H9 (cell line): ENCODE measurements at regions not wholly inside any gene's neighbourhood (a gene's known extent, or its start where the extent isn't known, plus 50 kb on each side); places are given as distances from the start of the nearest gene placed in this dataset.

ENCODE experiments used
- DNase-seq: peaks from one replicate; pipeline ENCODE4 v3.0.0-alpha.2; 2017
- H2AFZ ChIP-seq: one replicate; pipeline ENCODE4 v1.6.1; 2013; ENCODE audit warnings: mild to moderate bottlenecking, low read length, control low read depth, moderate library complexity
- H2AK5ac ChIP-seq: 2 replicates; pipeline ENCODE4 v1.6.1; 2013; ENCODE audit warnings: low read length, control low read depth, mixed read lengths; ENCODE audit not compliant: insufficient read length
- H2BK120ac ChIP-seq: one replicate; pipeline ENCODE4 v1.6.1; 2013; ENCODE audit warnings: low read depth, mild to moderate bottlenecking, low read length, control low read depth, inconsistent platforms; ENCODE audit not compliant: poor library complexity, severe bottlenecking
- H2BK12ac ChIP-seq: 2 replicates; pipeline ENCODE4 v1.6.1; 2013; ENCODE audit warnings: low read length, control low read depth, mixed read lengths, low read depth; ENCODE audit not compliant: insufficient read length
- H2BK15ac ChIP-seq: 2 replicates; pipeline ENCODE4 v1.6.1; 2013; ENCODE audit warnings: low read depth, low read length, control low read depth
- H2BK20ac ChIP-seq: one replicate; pipeline ENCODE4 v1.6.1; 2013; ENCODE audit warnings: low read depth, mild to moderate bottlenecking, low read length, control low read depth, inconsistent platforms; ENCODE audit not compliant: poor library complexity, severe bottlenecking
- H2BK5ac ChIP-seq: 2 replicates; pipeline ENCODE4 v1.6.1; 2013; ENCODE audit warnings: low read length, control low read depth, mixed read lengths; ENCODE audit not compliant: insufficient read length
- H3K14ac ChIP-seq: 2 replicates; pipeline ENCODE4 v1.6.1; 2013; ENCODE audit warnings: low read length, control low read depth; ENCODE audit not compliant: insufficient read depth
- H3K18ac ChIP-seq: 2 replicates; pipeline ENCODE4 v1.6.1; 2013; ENCODE audit warnings: low read depth, mild to moderate bottlenecking, mixed read lengths, low read length, control low read depth; ENCODE audit not compliant: insufficient read length
- H3K23ac ChIP-seq: 2 replicates; pipeline ENCODE4 v1.6.1; 2013; ENCODE audit warnings: low read length, control low read depth, mixed read lengths, low read depth; ENCODE audit not compliant: insufficient read length
- H3K23me2 ChIP-seq: 2 replicates; pipeline ENCODE4 v1.6.1; 2013; ENCODE audit warnings: low read depth, mild to moderate bottlenecking, mixed read lengths, low read length, control low read depth; ENCODE audit not compliant: insufficient read length, poor library complexity, severe bottlenecking
- H3K27ac ChIP-seq: 2 replicates; pipeline ENCODE4 v1.5.1; 2013; ENCODE audit warnings: low read length, control low read depth, mixed read lengths, low read depth; ENCODE audit not compliant: insufficient read length
- H3K27me3 ChIP-seq: 2 replicates; pipeline ENCODE4 v1.6.1; 2013; ENCODE audit warnings: low read length, control low read depth, inconsistent platforms; ENCODE audit not compliant: insufficient read depth
- H3K4ac ChIP-seq: 2 replicates; pipeline ENCODE4 v1.6.1; 2013; ENCODE audit warnings: low read depth, mild to moderate bottlenecking, control low read depth, inconsistent platforms, low read length, moderate library complexity
- H3K4me1 ChIP-seq: 2 replicates; pipeline ENCODE4 v1.6.1; 2013; ENCODE audit warnings: low read length, control low read depth, inconsistent platforms; ENCODE audit not compliant: insufficient read depth
- H3K4me2 ChIP-seq: 2 replicates; pipeline ENCODE4 v1.6.1; 2013; ENCODE audit warnings: low read length, control low read depth, mixed read lengths; ENCODE audit not compliant: insufficient read length, insufficient read depth
- H3K56ac ChIP-seq: 2 replicates; pipeline ENCODE4 v1.6.1; 2013; ENCODE audit warnings: low read depth, mild to moderate bottlenecking, mixed read lengths, low read length, control low read depth; ENCODE audit not compliant: insufficient read length
- H3K79me1 ChIP-seq: 2 replicates; pipeline ENCODE4 v1.6.1; 2013; ENCODE audit warnings: low read depth, mild to moderate bottlenecking, moderate library complexity, low read length, control low read depth, inconsistent platforms; ENCODE audit not compliant: insufficient read depth, poor library complexity, severe bottlenecking
- H3K79me2 ChIP-seq: 2 replicates; pipeline ENCODE4 v1.6.1; 2013; ENCODE audit warnings: low read length, control low read depth, inconsistent platforms; ENCODE audit not compliant: insufficient read depth
- H3K9ac ChIP-seq: 2 replicates; pipeline ENCODE4 v1.6.1; 2013; ENCODE audit warnings: low read length, control low read depth, mixed read lengths; ENCODE audit not compliant: insufficient read length; ENCODE audit errors: extremely low read depth
- H3K9me3 ChIP-seq: one replicate; pipeline ENCODE4 v1.6.1; 2013; ENCODE audit warnings: low read depth, low read length, inconsistent platforms; ENCODE audit not compliant: control insufficient read depth
- H3T11ph ChIP-seq: one replicate; pipeline ENCODE4 v1.6.1; 2013; ENCODE audit warnings: mild to moderate bottlenecking, low read length, control low read depth, inconsistent platforms
- H4K20me1 ChIP-seq: one replicate; pipeline ENCODE4 v1.6.1; 2013; ENCODE audit not compliant: control insufficient read depth, insufficient read length, insufficient read depth
- H4K5ac ChIP-seq: 2 replicates; pipeline ENCODE4 v1.6.1; 2013; ENCODE audit warnings: low read depth, mild to moderate bottlenecking, mixed read lengths, low read length, control low read depth; ENCODE audit not compliant: insufficient read length
- H4K8ac ChIP-seq: replicated peaks from 2 replicates; pipeline ENCODE4 v1.6.1; 2013; ENCODE audit warnings: low read length, control low read depth, mixed read lengths, low read depth; ENCODE audit not compliant: insufficient read length
- H4K91ac ChIP-seq: 2 replicates; pipeline ENCODE4 v1.6.1; 2013; ENCODE audit warnings: low read depth, mild to moderate bottlenecking, moderate library complexity, mixed read lengths, low read length, control low read depth; ENCODE audit not compliant: insufficient read length
- H3K27ac Mint-ChIP-seq, 3 experiments: 2 replicates in 2 of 3; 3 replicates in 1 of 3; pipeline ENCODE4 v1.8.0; 2020 to 2021; ENCODE audit warnings: mixed read lengths in 3 of 3, mild to moderate bottlenecking in 1 of 3, moderate library complexity in 1 of 3
- H3K27me3 Mint-ChIP-seq: 2 replicates; pipeline ENCODE4 v1.8.0; 2021; ENCODE audit warnings: low read depth, mild to moderate bottlenecking, moderate library complexity, mixed read lengths
- H3K36me3 Mint-ChIP-seq, 3 experiments: 2 replicates in 2 of 3; 3 replicates in 1 of 3; pipeline ENCODE4 v1.8.0; 2020 to 2021; ENCODE audit warnings: low read depth in 3 of 3, mixed read lengths in 3 of 3; ENCODE audit not compliant: insufficient read depth in 1 of 3
- H3K4me1 Mint-ChIP-seq, 2 experiments: 2 replicates each; pipeline ENCODE4 v1.8.0; 2020; ENCODE audit warnings: mixed read lengths in 2 of 2
- H3K4me3 Mint-ChIP-seq, 2 experiments: 2 replicates in 1 of 2; 3 replicates in 1 of 2; pipeline ENCODE4 v1.8.0; 2020 to 2021; ENCODE audit warnings: mild to moderate bottlenecking in 2 of 2, mixed read lengths in 2 of 2, moderate library complexity in 1 of 2
- H3K9me3 Mint-ChIP-seq, 2 experiments: 2 replicates in 1 of 2; 3 replicates in 1 of 2; pipeline ENCODE4 v1.8.0; 2020; ENCODE audit warnings: mild to moderate bottlenecking in 2 of 2, mixed read lengths in 2 of 2, moderate library complexity in 1 of 2
- WGBS: extraction: QIAGEN DNeasy Blood & Tissue Kit; methylation state at CpG from one replicate; pipeline ENCODE4 v1.1.7; 2013; ENCODE audit warnings: missing lambda C conversion rate, low lambda C conversion rate, mixed read lengths; ENCODE audit not compliant: insufficient read length; ENCODE audit errors: extremely low coverage; 5-methylcytosine and 5-hydroxymethylcytosine counted together
- TF ChIP-seq, protein P1 (sequence below): fragments of 200-600 bp; sonication (generic); conservative IDR thresholded peaks from 3 replicates; pipeline ENCODE4 v1.8.0; 2021; ENCODE audit warnings: antibody characterized with exemption, mild to moderate bottlenecking

DNA sequence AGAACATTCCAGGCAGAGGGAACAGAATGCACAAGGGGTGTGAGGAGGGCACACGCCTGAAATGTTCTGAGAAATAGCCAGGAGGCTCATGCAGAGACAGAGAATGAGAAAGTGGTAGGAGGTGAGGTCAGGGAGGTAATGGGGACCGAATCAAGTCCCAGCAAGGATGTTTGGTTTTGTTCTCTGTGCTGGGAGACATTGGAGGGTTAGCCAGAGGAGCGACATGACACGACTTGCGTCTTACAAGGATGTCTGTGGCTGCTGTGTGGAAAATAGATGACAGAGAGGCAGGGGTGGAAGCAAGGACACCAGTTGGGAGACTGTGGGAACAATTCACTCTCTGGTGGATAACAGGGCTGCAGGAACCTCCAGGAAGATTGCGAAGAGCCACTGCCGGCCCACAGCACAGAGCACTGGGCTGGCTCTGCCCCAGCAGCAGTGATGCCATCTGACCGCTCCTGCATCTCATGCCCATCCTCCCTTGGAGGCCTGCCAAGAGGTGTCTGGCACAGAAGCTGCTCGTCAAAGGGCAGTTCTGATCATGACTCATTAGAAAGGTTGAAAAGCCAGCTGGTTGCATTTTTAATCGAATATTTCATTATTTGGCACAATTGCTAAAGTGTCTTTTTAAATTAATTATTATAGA is 57.7 kb upstream of the CD83 start:
- no peak overlapping the region for H3K4me2 ChIP-seq
- no peak overlapping the region for H3K56ac ChIP-seq
- no peak overlapping the region for H2BK5ac ChIP-seq
- Mint-ChIP-seq H3K27me3 (peaks cover 4% of the 10 kb centered on the region; the same call in 1 of the 2 replicates), H3K36me3 (no peaks in the 10 kb centered on the region; a peak in 1 of 7 replicates), H3K27ac (no peak overlapping the region), H3K4me1 (peaks cover 5 to 6% of the 10 kb centered on the region in 2 experiments; a peak in 2 of 4 replicates), H3K4me3 (no peak overlapping the region; a peak in 1 of 5 replicates), H3K9me3 (peaks cover 8 to 9% of the 10 kb centered on the region in 2 experiments; a peak in 4 of 5 replicates)
- no peak overlapping the region for H4K8ac ChIP-seq
- H3K4me1 ChIP-seq: no peaks in the 10 kb centered on the region
- no peak for DNase-seq
- H3K27ac ChIP-seq: no peak overlapping the region
- no peak overlapping the region for H3K14ac ChIP-seq
- no peak overlapping the region for H3K4ac ChIP-seq
- H3K18ac ChIP-seq: no peak overlapping the region
- no peaks in the 10 kb centered on the region for H4K20me1 ChIP-seq
- no peaks in the 10 kb centered on the region for H3K79me2 ChIP-seq
- no peak overlapping the region for H4K5ac ChIP-seq
- H2BK15ac ChIP-seq: no peak overlapping the region
- H3T11ph ChIP-seq: no peak overlapping the region
- no peak overlapping the region for H4K91ac ChIP-seq
- no peak overlapping the region for H3K9ac ChIP-seq
- no peaks in the 10 kb centered on the region for H3K27me3 ChIP-seq
- TF ChIP-seq, protein P1, sequence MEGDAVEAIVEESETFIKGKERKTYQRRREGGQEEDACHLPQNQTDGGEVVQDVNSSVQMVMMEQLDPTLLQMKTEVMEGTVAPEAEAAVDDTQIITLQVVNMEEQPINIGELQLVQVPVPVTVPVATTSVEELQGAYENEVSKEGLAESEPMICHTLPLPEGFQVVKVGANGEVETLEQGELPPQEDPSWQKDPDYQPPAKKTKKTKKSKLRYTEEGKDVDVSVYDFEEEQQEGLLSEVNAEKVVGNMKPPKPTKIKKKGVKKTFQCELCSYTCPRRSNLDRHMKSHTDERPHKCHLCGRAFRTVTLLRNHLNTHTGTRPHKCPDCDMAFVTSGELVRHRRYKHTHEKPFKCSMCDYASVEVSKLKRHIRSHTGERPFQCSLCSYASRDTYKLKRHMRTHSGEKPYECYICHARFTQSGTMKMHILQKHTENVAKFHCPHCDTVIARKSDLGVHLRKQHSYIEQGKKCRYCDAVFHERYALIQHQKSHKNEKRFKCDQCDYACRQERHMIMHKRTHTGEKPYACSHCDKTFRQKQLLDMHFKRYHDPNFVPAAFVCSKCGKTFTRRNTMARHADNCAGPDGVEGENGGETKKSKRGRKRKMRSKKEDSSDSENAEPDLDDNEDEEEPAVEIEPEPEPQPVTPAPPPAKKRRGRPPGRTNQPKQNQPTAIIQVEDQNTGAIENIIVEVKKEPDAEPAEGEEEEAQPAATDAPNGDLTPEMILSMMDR: no peak
- H2AK5ac ChIP-seq: no peak overlapping the region
- no peaks in the 10 kb centered on the region for H3K79me1 ChIP-seq
- H2BK120ac ChIP-seq: no peak overlapping the region
- no peak overlapping the region for H2BK20ac ChIP-seq
- H3K23ac ChIP-seq: no peak overlapping the region
- WGBS: no CpG with 5 or more reads among the region's 10 CpGs
- no peaks in the 10 kb centered on the region for H3K23me2 ChIP-seq
- H3K9me3 ChIP-seq: no peaks in the 10 kb centered on the region
- no peak overlapping the region for H2BK12ac ChIP-seq
- no peak overlapping the region for H2AFZ ChIP-seq
